ENCODE measurements at regions not wholly inside any gene's neighbourhood (a gene's known extent, or its start where the extent isn't known, plus 50 kb on each side); places are given as distances from the start of the nearest gene placed in this dataset.
"Not testable (repeated sequence)": the region's sequence is repeated elsewhere in the genome, so short reads cannot be mapped to it uniquely, and the experiment has no call there.

GRCh38 chr4:123599920-123600810 lies 203.6 kb downstream of the SPRY1 start:
- Histone ChIP-seq H3K36me3 (ENCODE audit: insufficient read depth) (no peaks in the 10 kb centered on the region), H3K4me3 (ENCODE audit: low read depth, low read length) (no peak overlapping the region), H3K27ac (ENCODE audit: low read depth) (peak overlapping the region; percentile 83), H3K4me1 (ENCODE audit: insufficient read depth) (no peaks in the 10 kb centered on the region)
- DNase-seq (ENCODE audit: extremely low spot score): no peak
- 55% methylated on average over 5 of the region's 5 CpGs for WGBS

- H3K36me3 ChIP-seq (ENCODE audit: insufficient read depth): no peaks in the 10 kb centered on the region
- 86% methylated on average over 6 of the region's 6 CpGs for WGBS
- no peak for DNase-seq (ENCODE audit: extremely low spot score)
- no peak overlapping the region for H3K4me3 ChIP-seq (ENCODE audit: low read depth, low read length)
- H3K27ac ChIP-seq (ENCODE audit: low read depth): no peak overlapping the region
- no peaks in the 10 kb centered on the region for H3K4me1 ChIP-seq (ENCODE audit: insufficient read depth)
These were observed 204.7 kb downstream of the SPRY1 start for GRCh38 chr4:123600987-123601904.

DNA sequence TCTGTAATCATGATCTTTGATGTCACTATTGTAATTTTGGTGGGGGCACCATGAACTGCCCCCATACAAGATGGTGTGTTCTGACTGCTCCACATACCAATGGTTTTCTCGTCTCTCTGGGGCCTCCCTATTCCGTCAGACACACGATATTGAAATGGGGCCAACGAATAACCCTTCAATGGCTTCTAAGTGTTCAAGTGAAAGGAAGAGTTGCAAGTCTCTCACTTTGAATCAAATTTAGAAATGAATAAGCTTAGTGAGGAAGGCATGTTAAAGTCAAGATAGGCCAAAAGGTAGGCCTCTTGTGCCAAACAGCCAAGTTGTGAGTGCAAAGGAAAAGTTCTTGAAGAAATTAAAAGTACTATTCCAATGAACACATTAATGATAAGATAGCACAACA lies 205.4 kb downstream of the SPRY1 start:
- H3K27ac ChIP-seq (ENCODE audit: low read depth): no peak overlapping the region
- WGBS: 94% methylated on average over 4 of the region's 4 CpGs
- DNase-seq (ENCODE audit: extremely low spot score): no peak
- no peaks in the 10 kb centered on the region for H3K36me3 ChIP-seq (ENCODE audit: insufficient read depth)
- H3K4me1 ChIP-seq (ENCODE audit: insufficient read depth): no peaks in the 10 kb centered on the region
- no peak overlapping the region for H3K4me3 ChIP-seq (ENCODE audit: low read depth, low read length)

DNA sequence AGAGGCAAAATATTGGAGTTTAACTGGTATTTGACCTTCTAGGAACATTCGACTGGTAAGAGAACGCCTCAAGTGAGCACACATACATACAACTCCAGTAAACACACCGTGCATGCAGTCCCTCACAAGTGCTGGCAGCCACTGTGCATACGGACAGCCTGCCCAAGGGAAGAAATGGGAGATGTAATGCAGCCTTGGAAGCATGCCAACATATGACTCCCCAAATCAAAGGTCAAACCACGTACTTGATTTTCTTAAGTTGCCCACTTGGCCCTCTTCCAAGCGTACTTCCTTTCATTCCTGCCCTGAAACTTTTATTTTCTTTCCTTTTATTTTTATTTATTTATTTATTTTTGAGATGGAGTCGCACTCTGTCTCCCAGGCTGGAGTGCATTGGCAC lies 206.6 kb downstream of the SPRY1 start:
- Histone ChIP-seq H3K4me1 (ENCODE audit: insufficient read depth) (no peaks in the 10 kb centered on the region), H3K36me3 (ENCODE audit: insufficient read depth) (no peaks in the 10 kb centered on the region), H3K4me3 (ENCODE audit: low read depth, low read length) (no peak overlapping the region), H3K27ac (ENCODE audit: low read depth) (no peak overlapping the region)
- no peak for DNase-seq (ENCODE audit: extremely low spot score)
- 74% methylated on average over 7 of the region's 7 CpGs for WGBS

- not testable (repeated sequence) for H3K27ac ChIP-seq (ENCODE audit: low read depth); H3K4me1 ChIP-seq (ENCODE audit: insufficient read depth); H3K4me3 ChIP-seq (ENCODE audit: low read depth, low read length); DNase-seq (ENCODE audit: extremely low spot score); H3K36me3 ChIP-seq (ENCODE audit: insufficient read depth)
- WGBS: 91% methylated on average over 4 of the region's 4 CpGs
These were observed 209.2 kb downstream of the SPRY1 start for GRCh38 chr4:123605797-123606196.

- no peak for DNase-seq (ENCODE audit: extremely low spot score)
- Histone ChIP-seq H3K27ac (ENCODE audit: low read depth) (no peak overlapping the region), H3K4me1 (ENCODE audit: insufficient read depth) (no peaks in the 10 kb centered on the region), H3K36me3 (ENCODE audit: insufficient read depth) (no peaks in the 10 kb centered on the region), H3K4me3 (ENCODE audit: low read depth, low read length) (no peak overlapping the region)
- WGBS: 93% methylated on average over 2 of the region's 2 CpGs
These were observed 209.7 kb downstream of the SPRY1 start for GRCh38 chr4:123606336-123606735.

GRCh38 chr4:123606946-123607542 lies 210.4 kb downstream of the SPRY1 start:
- DNase-seq (ENCODE audit: extremely low spot score): no peak
- no peak overlapping the region for H3K4me3 ChIP-seq (ENCODE audit: low read depth, low read length)
- WGBS: 89% methylated on average over 3 of the region's 3 CpGs
- H3K36me3 ChIP-seq (ENCODE audit: insufficient read depth): no peaks in the 10 kb centered on the region
- no peak overlapping the region for H3K27ac ChIP-seq (ENCODE audit: low read depth)
- H3K4me1 ChIP-seq (ENCODE audit: insufficient read depth): no peaks in the 10 kb centered on the region

DNA sequence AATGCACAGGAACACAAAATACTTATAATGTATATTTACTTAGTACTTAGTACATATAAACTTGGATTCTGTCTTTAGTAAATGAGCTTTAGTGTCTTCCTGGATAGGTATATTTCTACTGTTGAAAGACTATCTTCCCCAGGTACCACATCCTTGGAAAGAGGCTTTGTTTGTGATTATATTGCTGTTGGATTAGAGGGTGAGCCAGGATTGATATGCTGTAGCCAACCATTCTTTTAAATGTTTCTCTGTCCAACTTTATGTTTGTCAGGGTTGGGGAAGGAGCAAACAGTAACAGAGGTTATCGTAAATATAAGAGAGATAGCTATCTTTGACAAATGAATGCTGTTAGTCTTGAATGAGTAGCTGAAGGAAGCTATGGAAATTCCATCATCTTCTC lies 213.2 kb downstream of the SPRY1 start:
- Histone ChIP-seq H3K4me3 (ENCODE audit: low read depth, low read length) (no peak overlapping the region), H3K27ac (ENCODE audit: low read depth) (no peak overlapping the region), H3K4me1 (ENCODE audit: insufficient read depth) (no peaks in the 10 kb centered on the region), H3K36me3 (ENCODE audit: insufficient read depth) (no peaks in the 10 kb centered on the region)
- WGBS: 64% methylated on average over 1 of the region's 1 CpG
- DNase-seq (ENCODE audit: extremely low spot score): no peak

- Histone ChIP-seq H3K4me1 (ENCODE audit: insufficient read depth) (no peaks in the 10 kb centered on the region), H3K4me3 (ENCODE audit: low read depth, low read length) (no peak overlapping the region), H3K36me3 (ENCODE audit: insufficient read depth) (no peaks in the 10 kb centered on the region), H3K27ac (ENCODE audit: low read depth) (no peak overlapping the region)
- WGBS: 75% methylated on average over 9 of the region's 9 CpGs
- no peak for DNase-seq (ENCODE audit: extremely low spot score)
These were observed 217.2 kb downstream of the SPRY1 start for GRCh38 chr4:123613586-123614344.

DNA sequence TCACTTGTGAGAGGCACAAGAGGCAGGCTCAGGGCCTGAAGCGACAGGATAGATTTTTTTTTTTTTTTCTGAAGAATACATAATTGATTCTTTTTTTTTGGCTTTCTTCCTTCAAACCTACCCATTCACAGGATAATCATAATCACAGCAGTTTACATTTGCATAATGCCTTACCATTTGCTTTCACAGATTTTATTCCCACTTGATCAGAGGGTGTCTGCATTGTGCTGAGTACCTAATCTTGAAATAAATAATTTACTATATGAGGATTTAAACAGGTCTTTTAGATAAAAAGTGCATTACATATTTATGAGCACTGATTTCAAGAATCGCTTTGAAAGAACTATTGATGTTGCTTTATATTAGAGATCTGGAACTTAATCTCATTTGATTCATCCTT lies 219.3 kb downstream of the SPRY1 start:
- WGBS: 67% methylated on average over 2 of the region's 2 CpGs

DNA sequence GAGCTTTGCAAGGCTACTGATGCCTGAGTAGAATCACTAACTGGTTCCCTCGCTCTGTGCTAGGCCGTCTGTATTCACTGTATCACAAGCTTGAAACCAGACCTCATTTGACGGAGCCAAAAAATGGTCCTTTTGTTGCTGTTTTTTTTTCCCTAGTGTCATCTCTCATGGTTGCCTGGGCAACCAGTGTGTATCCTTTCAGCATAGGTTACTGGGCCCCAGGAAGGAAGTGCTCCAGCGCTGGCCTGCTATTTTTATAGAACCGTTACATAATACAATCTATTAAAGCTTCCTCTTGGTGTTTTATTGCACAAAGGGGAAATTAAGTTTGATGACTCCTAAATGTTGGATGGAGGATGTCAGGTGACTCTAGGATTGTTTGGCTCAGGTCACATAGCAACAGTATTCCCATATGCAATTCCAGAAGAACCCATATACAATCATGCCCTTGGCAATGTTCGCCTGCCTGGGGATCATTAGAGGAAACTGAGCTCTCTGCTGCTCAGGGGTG lies 220.4 kb downstream of the SPRY1 start:
- no peak overlapping the region for H3K27ac ChIP-seq (ENCODE audit: low read depth)
- 15% methylated on average over 6 of the region's 6 CpGs for WGBS

More for the DNA sequence above, 219.3 kb downstream of the SPRY1 start:
- no peak for DNase-seq (ENCODE audit: extremely low spot score)
- Histone ChIP-seq H3K36me3 (ENCODE audit: insufficient read depth) (no peaks in the 10 kb centered on the region), H3K27ac (ENCODE audit: low read depth) (no peak overlapping the region), H3K4me3 (ENCODE audit: low read depth, low read length) (no peak overlapping the region), H3K4me1 (ENCODE audit: insufficient read depth) (no peaks in the 10 kb centered on the region)

GRCh38 chr4:123617791-123618190 lies 221.2 kb downstream of the SPRY1 start:
- no peak overlapping the region for H3K27ac ChIP-seq (ENCODE audit: low read depth)
- H3K36me3 ChIP-seq (ENCODE audit: insufficient read depth): no peaks in the 10 kb centered on the region
- 91% methylated on average over 1 of the region's 1 CpG for WGBS
- no peak overlapping the region for H3K4me3 ChIP-seq (ENCODE audit: low read depth, low read length)
- no peaks in the 10 kb centered on the region for H3K4me1 ChIP-seq (ENCODE audit: insufficient read depth)
- no peak for DNase-seq (ENCODE audit: extremely low spot score)

More for the DNA sequence above, 220.4 kb downstream of the SPRY1 start:
- Histone ChIP-seq H3K4me3 (ENCODE audit: low read depth, low read length) (no peak overlapping the region), H3K36me3 (ENCODE audit: insufficient read depth) (no peaks in the 10 kb centered on the region), H3K4me1 (ENCODE audit: insufficient read depth) (no peaks in the 10 kb centered on the region)
- DNase-seq (ENCODE audit: extremely low spot score): peak; percentile 59

- 90% methylated on average over 1 of the region's 1 CpG for WGBS
- Histone ChIP-seq H3K27ac (ENCODE audit: low read depth) (no peak overlapping the region), H3K4me1 (ENCODE audit: insufficient read depth) (no peaks in the 10 kb centered on the region), H3K4me3 (ENCODE audit: low read depth, low read length) (no peak overlapping the region), H3K36me3 (ENCODE audit: insufficient read depth) (no peaks in the 10 kb centered on the region)
- no peak for DNase-seq (ENCODE audit: extremely low spot score)
These were observed 222.0 kb downstream of the SPRY1 start for GRCh38 chr4:123618606-123619005.
